Memory B cell (primary cell): ENCODE measurements at regions not wholly inside any gene's neighbourhood (a gene's known extent, or its start where the extent isn't known, plus 50 kb on each side); places are given as distances from the start of the nearest gene placed in this dataset.

Experiments
- ATAC-seq: fragments of 150-1000 bp; cut with Tn5 transposase; 2 replicates; pipeline ENCODE4 v1.10.0; 2021; ENCODE audit warnings: low read depth, mild to moderate bottlenecking, moderate library complexity
- DNase-seq, 2 donors: peaks; one replicate each; pipeline ENCODE4 v3.0.0; 2022; ENCODE audit warnings: low spot score in 2 of 2
- H3K27ac Mint-ChIP-seq: one replicate; pipeline ENCODE4 v1.8.0; 2022; ENCODE audit warnings: mild to moderate bottlenecking, moderate library complexity, mixed read lengths
- H3K27me3 Mint-ChIP-seq: one replicate; pipeline ENCODE4 v1.8.0; 2022; ENCODE audit warnings: mixed read lengths
- H3K36me3 Mint-ChIP-seq: one replicate; pipeline ENCODE4 v1.8.0; 2022; ENCODE audit warnings: mild to moderate bottlenecking, mixed read lengths
- H3K4me1 Mint-ChIP-seq: one replicate; pipeline ENCODE4 v1.8.0; 2022; ENCODE audit warnings: mixed read lengths
- H3K4me3 Mint-ChIP-seq: one replicate; pipeline ENCODE4 v1.8.0; 2022; ENCODE audit warnings: mild to moderate bottlenecking, moderate library complexity, mixed read lengths
- H3K9me3 Mint-ChIP-seq: one replicate; pipeline ENCODE4 v1.8.0; 2022; ENCODE audit warnings: mixed read lengths

DNA sequence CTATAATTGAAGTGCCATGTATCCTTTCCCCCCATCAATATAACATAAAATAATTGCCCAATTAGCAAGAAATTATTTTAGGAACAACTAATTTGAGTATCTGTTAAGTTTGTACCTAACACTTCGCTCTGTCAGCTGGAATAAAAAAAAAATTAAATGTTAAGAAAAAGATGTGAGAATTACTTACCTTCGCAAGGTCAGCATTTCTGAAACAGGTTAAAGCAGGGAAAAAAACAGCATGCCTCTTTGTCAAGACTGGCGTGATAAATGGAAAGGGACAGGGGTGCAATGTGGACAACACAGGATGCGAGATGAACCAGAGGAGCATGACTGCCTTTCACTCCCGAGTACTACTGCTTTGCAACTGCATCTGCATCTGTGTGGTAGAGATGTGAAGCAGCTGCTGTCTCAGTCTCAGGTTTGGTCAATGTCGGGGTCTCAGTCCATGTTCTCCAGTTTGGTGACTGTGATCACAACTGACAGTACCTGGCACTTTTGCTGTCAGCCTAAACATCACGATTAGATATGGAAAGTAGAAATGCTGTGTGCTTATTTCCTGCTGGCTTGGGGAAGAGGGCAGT lies 565.4 kb upstream of the LRRTM1 start:
- no peaks in the 10 kb centered on the region for H3K4me1 Mint-ChIP-seq
- no peak overlapping the region for H3K27ac Mint-ChIP-seq
- no peaks in the 10 kb centered on the region for H3K27me3 Mint-ChIP-seq
- ATAC-seq (no peak), DNase-seq (no peak)
- H3K9me3 Mint-ChIP-seq = peaks cover 6% of the 10 kb centered on the region
- no peak overlapping the region for H3K4me3 Mint-ChIP-seq
- H3K36me3 Mint-ChIP-seq = no peaks in the 10 kb centered on the region

DNA sequence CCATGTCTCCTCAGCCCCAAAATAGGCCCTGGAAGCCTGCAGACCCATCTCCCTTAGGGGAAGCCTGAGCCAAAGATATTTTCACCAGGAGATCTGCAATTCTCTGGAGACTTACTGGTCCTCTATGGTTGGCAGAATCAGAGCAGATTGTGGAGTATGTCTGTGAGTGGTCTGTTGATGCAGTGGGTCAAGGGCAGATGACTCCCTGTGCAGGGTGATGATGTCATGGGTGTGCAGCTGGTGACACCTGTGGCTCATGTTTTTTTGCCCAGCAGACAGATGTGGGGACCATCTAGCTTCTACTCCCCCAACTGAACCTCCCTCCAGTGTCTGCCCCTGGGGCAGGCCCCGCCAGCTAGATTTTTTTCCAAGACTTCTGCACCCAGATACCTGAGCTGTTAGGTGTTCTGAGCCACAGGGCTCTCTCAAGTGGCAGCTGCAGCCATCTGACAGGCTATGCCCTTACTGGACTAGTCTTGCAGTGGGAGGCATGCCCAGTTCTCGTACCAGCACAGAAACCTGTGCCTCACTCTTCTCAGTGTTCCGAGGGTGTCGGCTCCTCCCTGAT lies 558.7 kb upstream of the LRRTM1 start:
- Mint-ChIP-seq H3K4me3 (no peak overlapping the region), H3K4me1 (no peaks in the 10 kb centered on the region), H3K9me3 (peaks cover 7% of the 10 kb centered on the region), H3K27ac (no peak overlapping the region), H3K27me3 (no peaks in the 10 kb centered on the region), H3K36me3 (no peaks in the 10 kb centered on the region)
- no peak for ATAC-seq
- no peak for DNase-seq

GRCh38 chr2:80858965-80859364 lies 554.4 kb upstream of the LRRTM1 start:
- DNase-seq = no peak
- Mint-ChIP-seq H3K4me3 (no peak overlapping the region), H3K9me3 (peaks cover 2% of the 10 kb centered on the region), H3K4me1 (no peaks in the 10 kb centered on the region), H3K27me3 (no peaks in the 10 kb centered on the region), H3K36me3 (no peaks in the 10 kb centered on the region), H3K27ac (no peak overlapping the region)
- no peak for ATAC-seq

DNA sequence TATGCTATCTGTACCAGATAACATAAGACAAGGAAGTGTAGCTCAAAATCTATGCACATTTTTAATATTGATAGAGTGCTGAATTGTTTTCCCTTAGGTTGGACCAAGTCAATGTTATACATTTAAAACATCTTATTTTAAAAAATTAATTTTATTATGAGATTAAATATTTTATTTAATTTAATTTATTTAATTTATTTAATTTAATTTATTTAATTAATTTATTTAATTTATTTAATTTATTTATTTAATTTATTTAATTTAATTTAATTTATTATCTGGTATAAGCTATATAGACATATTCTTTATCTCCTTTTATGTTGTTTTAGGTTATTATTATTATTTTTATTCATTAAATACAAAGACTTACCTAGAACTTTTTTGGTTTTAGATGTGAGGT lies 551.7 kb upstream of the LRRTM1 start:
- no peak overlapping the region for H3K27ac Mint-ChIP-seq
- no peaks in the 10 kb centered on the region for H3K4me1 Mint-ChIP-seq
- no peak overlapping the region for H3K4me3 Mint-ChIP-seq
- ATAC-seq (no peak), DNase-seq (no peak)
- no peaks in the 10 kb centered on the region for H3K36me3 Mint-ChIP-seq
- peaks cover 2% of the 10 kb centered on the region for H3K9me3 Mint-ChIP-seq
- no peaks in the 10 kb centered on the region for H3K27me3 Mint-ChIP-seq

- DNase-seq = no peak
- H3K36me3 Mint-ChIP-seq = no peaks in the 10 kb centered on the region
- peaks cover 3% of the 10 kb centered on the region for H3K9me3 Mint-ChIP-seq
- no peaks in the 10 kb centered on the region for H3K27me3 Mint-ChIP-seq
- H3K4me3 Mint-ChIP-seq = no peak overlapping the region
- no peak for ATAC-seq
- no peak overlapping the region for H3K27ac Mint-ChIP-seq
- no peaks in the 10 kb centered on the region for H3K4me1 Mint-ChIP-seq
These were observed 550.3 kb upstream of the LRRTM1 start for GRCh38 chr2:80854831-80855230.

GRCh38 chr2:80852808-80853139 lies 548.2 kb upstream of the LRRTM1 start:
- DNase-seq (no peak), ATAC-seq (no peak)
- H3K4me3 Mint-ChIP-seq = no peak overlapping the region
- H3K27ac Mint-ChIP-seq = no peak overlapping the region
- H3K9me3 Mint-ChIP-seq = peaks cover 3% of the 10 kb centered on the region
- H3K27me3 Mint-ChIP-seq = no peaks in the 10 kb centered on the region
- H3K36me3 Mint-ChIP-seq = no peaks in the 10 kb centered on the region
- no peaks in the 10 kb centered on the region for H3K4me1 Mint-ChIP-seq

DNA sequence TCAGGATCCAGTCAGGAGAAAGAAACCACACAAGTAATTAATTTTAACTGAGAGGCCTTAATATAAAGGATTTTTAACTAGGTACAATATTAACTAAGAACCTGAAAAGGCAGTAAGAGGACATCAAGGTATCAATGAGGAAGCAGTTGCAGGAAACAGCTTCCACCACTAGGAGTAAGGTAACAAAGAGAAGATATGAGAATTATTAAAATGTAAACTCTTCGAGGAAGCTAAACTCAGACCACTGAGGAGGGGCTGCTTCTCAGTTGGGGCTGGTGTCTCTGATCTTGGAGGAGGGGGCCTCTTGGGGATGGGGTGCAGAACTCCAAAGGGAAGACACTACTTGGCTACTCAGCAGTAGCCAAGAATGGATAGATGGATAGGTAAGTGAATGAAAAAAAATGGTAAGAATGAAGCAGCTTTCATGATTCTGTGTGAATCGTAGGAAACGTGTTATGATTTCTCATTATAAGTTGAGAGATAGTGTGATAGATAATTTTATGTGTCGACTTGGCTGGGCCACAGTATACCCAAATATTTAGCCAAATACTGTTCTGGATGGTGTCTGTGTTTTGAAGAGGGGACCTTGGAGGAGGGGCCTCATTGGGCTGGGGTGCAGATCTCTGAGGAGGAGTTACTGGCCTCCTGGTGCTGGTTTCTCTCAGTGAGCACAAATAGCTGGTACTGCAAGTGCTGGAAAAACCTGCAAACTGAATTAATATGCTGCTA lies 547.7 kb upstream of the LRRTM1 start:
- no peak for DNase-seq
- H3K4me3 Mint-ChIP-seq = no peak overlapping the region
- no peaks in the 10 kb centered on the region for H3K4me1 Mint-ChIP-seq
- no peaks in the 10 kb centered on the region for H3K27me3 Mint-ChIP-seq
- no peak for ATAC-seq
- peaks cover 3% of the 10 kb centered on the region for H3K9me3 Mint-ChIP-seq
- no peak overlapping the region for H3K27ac Mint-ChIP-seq
- H3K36me3 Mint-ChIP-seq = no peaks in the 10 kb centered on the region

DNA sequence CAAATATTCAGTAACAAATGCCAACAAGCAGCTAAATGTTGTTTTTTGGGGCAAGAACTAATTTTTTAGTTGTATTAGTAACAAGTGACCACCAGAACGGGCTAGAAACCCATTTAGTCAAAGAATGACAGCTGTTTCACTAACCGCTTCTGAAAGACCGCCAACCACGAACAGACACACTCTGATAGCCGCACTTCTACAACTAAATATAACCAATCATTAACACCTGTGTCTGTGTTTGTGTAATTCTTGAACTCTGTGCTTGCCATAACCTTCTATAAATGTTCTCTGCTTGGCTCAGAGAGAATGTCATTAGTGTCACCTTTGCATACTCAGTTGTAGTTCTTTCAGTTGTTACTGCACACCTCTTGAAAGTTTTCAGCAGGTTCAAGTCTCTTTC lies 526.3 kb upstream of the LRRTM1 start:
- no peak for DNase-seq
- Mint-ChIP-seq H3K27me3 (no peaks in the 10 kb centered on the region), H3K36me3 (no peaks in the 10 kb centered on the region), H3K9me3 (peaks cover 7% of the 10 kb centered on the region), H3K4me1 (no peaks in the 10 kb centered on the region), H3K4me3 (no peak overlapping the region), H3K27ac (no peak overlapping the region)
- ATAC-seq = no peak

- H3K27ac Mint-ChIP-seq = no peak overlapping the region
- H3K4me3 Mint-ChIP-seq = no peak overlapping the region
- no peaks in the 10 kb centered on the region for H3K36me3 Mint-ChIP-seq
- H3K9me3 Mint-ChIP-seq = peaks cover 6% of the 10 kb centered on the region
- H3K27me3 Mint-ChIP-seq = no peaks in the 10 kb centered on the region
- ATAC-seq = no peak
- DNase-seq = no peak
- H3K4me1 Mint-ChIP-seq = no peaks in the 10 kb centered on the region
These were observed 518.4 kb upstream of the LRRTM1 start for GRCh38 chr2:80822999-80823398.

GRCh38 chr2:80815259-80815658 lies 510.7 kb upstream of the LRRTM1 start:
- DNase-seq (no peak), ATAC-seq (no peak)
- Mint-ChIP-seq H3K4me1 (no peaks in the 10 kb centered on the region), H3K27me3 (no peaks in the 10 kb centered on the region), H3K9me3 (peaks cover 10% of the 10 kb centered on the region), H3K27ac (no peak overlapping the region), H3K36me3 (no peaks in the 10 kb centered on the region), H3K4me3 (no peak overlapping the region)

- Mint-ChIP-seq H3K36me3 (no peaks in the 10 kb centered on the region), H3K27ac (no peak overlapping the region), H3K4me1 (no peaks in the 10 kb centered on the region), H3K27me3 (no peaks in the 10 kb centered on the region), H3K9me3 (peaks cover 8% of the 10 kb centered on the region), H3K4me3 (no peak overlapping the region)
- ATAC-seq = no peak
- DNase-seq = no peak
These were observed 482.0 kb upstream of the LRRTM1 start for GRCh38 chr2:80786584-80786983.

DNA sequence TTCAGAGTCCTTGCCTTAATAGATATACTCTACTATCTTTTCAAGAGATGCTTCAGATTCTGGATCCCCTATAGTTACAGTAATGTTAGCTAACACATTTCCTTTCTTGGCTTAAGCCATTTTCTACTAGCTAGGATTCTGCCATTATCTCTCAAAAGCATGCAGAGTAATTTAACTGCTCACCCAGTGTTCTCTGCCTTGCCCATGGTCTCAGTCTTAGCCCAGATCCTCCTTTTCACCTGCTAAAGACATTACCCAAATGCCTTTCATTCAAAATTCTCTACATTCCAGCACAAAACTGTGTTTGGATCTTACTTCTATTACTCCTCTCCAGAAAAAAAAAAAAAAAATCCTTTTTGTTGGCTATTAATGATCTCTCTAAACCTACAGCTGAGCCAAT lies 474.2 kb upstream of the LRRTM1 start:
- ATAC-seq = no peak

GRCh38 chr2:80748592-80748991 lies 444.0 kb upstream of the LRRTM1 start:
- H3K27me3 Mint-ChIP-seq = no peaks in the 10 kb centered on the region
- no peak overlapping the region for H3K4me3 Mint-ChIP-seq
- no peak overlapping the region for H3K27ac Mint-ChIP-seq
- H3K4me1 Mint-ChIP-seq = no peaks in the 10 kb centered on the region
- ATAC-seq = no peak
- no peak for DNase-seq
- H3K36me3 Mint-ChIP-seq = no peaks in the 10 kb centered on the region
- peaks cover 15% of the 10 kb centered on the region for H3K9me3 Mint-ChIP-seq

More for the DNA sequence above, 474.2 kb upstream of the LRRTM1 start:
- Mint-ChIP-seq H3K27me3 (no peaks in the 10 kb centered on the region), H3K9me3 (peaks cover 13% of the 10 kb centered on the region), H3K4me3 (no peak overlapping the region), H3K4me1 (no peaks in the 10 kb centered on the region), H3K36me3 (no peaks in the 10 kb centered on the region), H3K27ac (no peak overlapping the region)
- no peak for DNase-seq

DNA sequence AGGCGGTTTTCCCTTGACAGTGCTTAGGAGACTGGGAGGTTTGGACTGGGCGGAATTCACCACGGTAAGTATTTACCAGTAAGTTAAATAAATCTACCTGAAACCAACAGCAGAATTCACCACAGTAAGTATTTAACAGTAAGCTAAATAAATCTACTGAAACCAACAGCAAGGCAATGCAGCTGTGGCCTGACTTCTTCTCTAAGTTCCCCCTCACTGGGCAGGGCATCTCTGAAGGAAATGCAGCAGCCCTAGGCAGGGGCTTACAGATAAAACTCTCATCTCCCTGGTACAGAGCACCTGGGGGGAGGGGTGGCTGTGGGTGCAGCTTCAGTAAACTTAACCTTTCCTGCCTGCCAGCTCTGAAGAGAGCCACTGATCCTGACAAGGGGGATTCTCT lies 432.5 kb upstream of the LRRTM1 start:
- H3K27ac Mint-ChIP-seq = no peak overlapping the region
- H3K4me3 Mint-ChIP-seq = no peak overlapping the region
- DNase-seq = no peak
- H3K4me1 Mint-ChIP-seq = no peaks in the 10 kb centered on the region
- no peaks in the 10 kb centered on the region for H3K27me3 Mint-ChIP-seq
- H3K9me3 Mint-ChIP-seq = peaks cover 9% of the 10 kb centered on the region
- no peak for ATAC-seq
- H3K36me3 Mint-ChIP-seq = no peaks in the 10 kb centered on the region

- no peaks in the 10 kb centered on the region for H3K36me3 Mint-ChIP-seq
- no peak for ATAC-seq
- no peaks in the 10 kb centered on the region for H3K4me1 Mint-ChIP-seq
- no peak overlapping the region for H3K27ac Mint-ChIP-seq
- no peak for DNase-seq
- peaks cover 6% of the 10 kb centered on the region for H3K9me3 Mint-ChIP-seq
- H3K27me3 Mint-ChIP-seq = no peaks in the 10 kb centered on the region
- no peak overlapping the region for H3K4me3 Mint-ChIP-seq
These were observed 420.4 kb upstream of the LRRTM1 start for GRCh38 chr2:80725001-80725400.
